ENCODE measurements at regions not wholly inside any gene's neighbourhood (a gene's known extent, or its start where the extent isn't known, plus 50 kb on each side); places are given as distances from the start of the nearest gene placed in this dataset.

- no peak for TF ChIP-seq POLR2A (IDR thresholded peaks at IDR 0.05)
- no peak for TF ChIP-seq CTCF (IDR thresholded peaks at IDR 0.05)
- no peak for TF ChIP-seq POLR2AphosphoS5 (IDR thresholded peaks at IDR 0.05)
These were observed 341.2 kb upstream of the SLC14A2 start for GRCh38 chr18:45274026-45274425.
